ENCODE measurements at regions not wholly inside any gene's neighbourhood (a gene's known extent, or its start where the extent isn't known, plus 50 kb on each side); places are given as distances from the start of the nearest gene placed in this dataset.

DNA sequence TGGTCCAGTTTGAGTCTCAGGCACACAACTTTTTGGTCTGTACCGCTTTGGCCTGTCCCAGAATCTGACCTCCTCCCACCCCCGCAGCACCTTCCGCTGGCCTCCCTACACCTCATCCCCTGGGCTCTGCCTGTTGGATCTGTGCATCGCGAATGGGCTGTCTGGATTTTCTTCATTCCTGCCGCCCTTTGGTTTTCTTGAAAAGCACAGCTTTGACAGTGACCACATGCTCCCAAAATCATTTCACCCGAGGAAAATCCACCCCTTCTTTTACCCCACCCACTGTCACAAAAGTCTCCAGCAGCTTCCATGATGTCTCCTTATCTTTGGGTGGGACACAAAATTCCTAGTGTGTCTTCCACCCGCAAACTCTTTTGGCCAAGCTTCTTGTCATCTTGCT, 65.0 kb upstream of the SSX2IP start:
- ChIA-PET POLR2A (no interaction called here), CTCF (no interaction called here)
- Histone ChIP-seq H3K4me1 (no peaks in the 10 kb centered on the region), H3K4me3 (ENCODE audit: low read depth, low read length) (no peak overlapping the region), H3K27me3 (replicated peaks; ENCODE audit: control insufficient read depth, insufficient read depth, low read length) (no peaks in the 10 kb centered on the region), H3K9me3 (no peaks in the 10 kb centered on the region), H3K36me3 (ENCODE audit: control insufficient read depth, insufficient read depth, low read length) (no peaks in the 10 kb centered on the region)
- intact Hi-C loops (cut with micrococcal nuclease; ENCODE audit: unreplicated experiment): loop anchor here (5.0 kb wide), 2 partner anchors 182 to 613 kb away; partner anchors contain the start of gene PRKACB
- H3K27ac Mint-ChIP-seq (ENCODE audit: unreplicated experiment): no peak overlapping the region
- no peaks in the 10 kb centered on the region for H3K27me3 Mint-ChIP-seq (ENCODE audit: insufficient read depth, unreplicated experiment)
- no peaks in the 10 kb centered on the region for H3K9me3 Mint-ChIP-seq (ENCODE audit: unreplicated experiment)
- no peaks in the 10 kb centered on the region for H3K4me1 Mint-ChIP-seq (ENCODE audit: low read depth, unreplicated experiment)
- H3K4me3 Mint-ChIP-seq (ENCODE audit: unreplicated experiment): no peak overlapping the region
- DNase-seq: no peak
- no peaks in the 10 kb centered on the region for H3K36me3 Mint-ChIP-seq (ENCODE audit: insufficient read depth, unreplicated experiment)
- no TSS peak for BruUV-seq (replicated peaks)
- no peak for TF ChIP-seq CTCF (IDR thresholded peaks at IDR 0.05; ENCODE audit: insufficient read depth in 1 of 2, low read depth in 1 of 2, low read length in 1 of 2, severe bottlenecking in 1 of 2, unreplicated experiment in 1 of 2)

DNA sequence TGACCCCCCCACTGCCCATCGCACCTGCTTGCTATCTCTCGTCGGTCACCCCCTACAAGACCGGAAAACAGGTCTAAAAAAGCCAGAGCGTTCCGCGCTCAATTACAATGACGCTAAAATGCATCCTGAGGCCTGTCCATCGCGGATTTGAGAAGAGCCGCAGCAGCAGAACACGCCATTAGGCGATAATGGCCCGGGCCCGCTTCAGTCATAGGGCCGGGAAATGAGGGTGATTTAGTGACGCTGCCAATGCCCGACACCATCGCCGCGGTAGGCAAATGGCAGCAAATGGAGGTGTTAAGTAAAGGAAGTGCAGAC, 64.1 kb upstream of the SSX2IP start:
- BruUV-seq (replicated peaks): no TSS peak
- Mint-ChIP-seq H3K9me3 (ENCODE audit: unreplicated experiment) (no peaks in the 10 kb centered on the region), H3K27me3 (ENCODE audit: insufficient read depth, unreplicated experiment) (no peaks in the 10 kb centered on the region), H3K36me3 (ENCODE audit: insufficient read depth, unreplicated experiment) (no peaks in the 10 kb centered on the region), H3K4me3 (ENCODE audit: unreplicated experiment) (no peak overlapping the region), H3K4me1 (ENCODE audit: low read depth, unreplicated experiment) (no peaks in the 10 kb centered on the region), H3K27ac (ENCODE audit: unreplicated experiment) (no peak overlapping the region)
- POLR2A ChIA-PET: no interaction called here
- DNase-seq: no peak
- no peak for TF ChIP-seq CTCF (IDR thresholded peaks at IDR 0.05; ENCODE audit: insufficient read depth in 1 of 2, low read depth in 1 of 2, low read length in 1 of 2, severe bottlenecking in 1 of 2, unreplicated experiment in 1 of 2)
- no peaks in the 10 kb centered on the region for H3K27me3 ChIP-seq (replicated peaks; ENCODE audit: control insufficient read depth, insufficient read depth, low read length)
- H3K9me3 ChIP-seq: no peaks in the 10 kb centered on the region
- no peaks in the 10 kb centered on the region for H3K4me1 ChIP-seq
- H3K36me3 ChIP-seq (ENCODE audit: control insufficient read depth, insufficient read depth, low read length): no peaks in the 10 kb centered on the region
- intact Hi-C loops (cut with micrococcal nuclease; ENCODE audit: unreplicated experiment): no loop called here
- CTCF ChIA-PET: no interaction called here
- H3K4me3 ChIP-seq (ENCODE audit: low read depth, low read length): no peak overlapping the region

DNA sequence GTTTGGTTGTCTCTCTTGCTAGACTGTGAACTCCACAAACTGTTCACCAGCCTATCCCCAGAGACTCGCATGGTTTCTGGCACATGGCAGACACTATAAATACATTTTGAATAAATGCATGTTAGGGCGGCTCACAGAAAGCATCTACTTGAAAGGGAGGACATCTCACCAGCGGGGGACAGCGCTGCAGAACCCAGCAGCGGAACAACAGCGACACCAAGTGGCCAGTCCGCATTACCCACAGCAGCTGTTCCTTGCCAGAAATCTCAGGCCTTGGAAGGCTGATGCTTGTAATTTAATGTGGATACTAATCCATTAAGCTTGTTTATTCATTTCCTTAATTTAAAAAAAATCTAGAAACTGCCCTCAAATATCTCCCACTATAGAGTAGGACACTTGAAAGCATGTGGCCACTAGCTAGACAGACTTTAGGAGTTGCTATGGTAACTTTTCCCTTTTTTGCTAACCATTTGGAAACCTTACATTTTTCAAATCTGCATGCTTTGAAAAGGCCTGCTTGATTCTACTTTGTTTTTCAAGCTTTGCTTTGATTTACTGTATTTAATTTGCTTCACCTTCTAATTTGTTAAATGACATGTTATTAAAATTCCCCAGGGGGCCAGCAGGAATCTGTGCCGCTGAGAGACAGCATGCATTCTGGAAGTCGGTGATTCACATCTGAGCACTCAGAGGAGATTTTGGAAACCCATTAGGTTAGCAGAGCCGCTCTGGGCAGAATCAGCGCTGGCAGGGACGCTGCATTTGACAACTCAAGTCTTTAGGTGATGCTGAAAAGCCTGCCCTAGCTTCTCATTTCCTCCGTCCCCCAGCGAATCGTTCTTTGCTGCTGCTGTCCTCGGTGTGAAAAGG, 63.5 kb upstream of the SSX2IP start:
- Mint-ChIP-seq H3K27me3 (ENCODE audit: insufficient read depth, unreplicated experiment) (no peaks in the 10 kb centered on the region), H3K4me1 (ENCODE audit: low read depth, unreplicated experiment) (no peaks in the 10 kb centered on the region), H3K9me3 (ENCODE audit: unreplicated experiment) (no peaks in the 10 kb centered on the region), H3K4me3 (ENCODE audit: unreplicated experiment) (no peak overlapping the region), H3K36me3 (ENCODE audit: insufficient read depth, unreplicated experiment) (no peaks in the 10 kb centered on the region), H3K27ac (ENCODE audit: unreplicated experiment) (no peak overlapping the region)
- intact Hi-C loops (cut with micrococcal nuclease; ENCODE audit: unreplicated experiment): loop anchor here (1.0 kb wide), 4 partner anchors 85 to 311 kb away; no protein-coding TSS in a partner anchor
- DNase-seq: peak; percentile 57 to 64
- ChIA-PET POLR2A (no interaction called here), CTCF (interaction anchor here (0.7 kb wide), 1 partner anchor 311 kb away, joined by 3 read pairs; no protein-coding TSS in a partner anchor)
- H3K9me3 ChIP-seq: no peaks in the 10 kb centered on the region
- no peaks in the 10 kb centered on the region for H3K36me3 ChIP-seq (ENCODE audit: control insufficient read depth, insufficient read depth, low read length)
- TF ChIP-seq CTCF (IDR thresholded peaks at IDR 0.05; ENCODE audit: insufficient read depth in 1 of 2, low read depth in 1 of 2, low read length in 1 of 2, severe bottlenecking in 1 of 2, unreplicated experiment in 1 of 2): peak; percentile 78 to 87
- H3K4me3 ChIP-seq (ENCODE audit: low read depth, low read length): no peak overlapping the region
- H3K4me1 ChIP-seq: no peaks in the 10 kb centered on the region
- BruUV-seq (replicated peaks): no TSS peak
- H3K27me3 ChIP-seq (replicated peaks; ENCODE audit: control insufficient read depth, insufficient read depth, low read length): no peaks in the 10 kb centered on the region

Measured in Caco-2 (cell line).